Endothelial cell of umbilical vein (primary cell): ENCODE measurements at regions not wholly inside any gene's neighbourhood (a gene's known extent, or its start where the extent isn't known, plus 50 kb on each side); places are given as distances from the start of the nearest gene placed in this dataset.

Source experiments
- FOS ChIP-seq: IDR thresholded peaks from 2 replicates; pipeline ENCODE4 v1.6.1; 2011; ENCODE audit warnings: mild to moderate bottlenecking, low read length, moderate library complexity, borderline replicate concordance; ENCODE audit not compliant: insufficient read depth
- GATA2 ChIP-seq: IDR thresholded peaks from 2 replicates; pipeline ENCODE4 v1.7.0; 2011; ENCODE audit warnings: low read depth, mild to moderate bottlenecking, moderate library complexity, mixed read lengths, low read length; ENCODE audit not compliant: insufficient read length, insufficient read depth
- POLR2A ChIP-seq: IDR thresholded peaks from 2 replicates; pipeline ENCODE4 v1.6.1; 2012; ENCODE audit warnings: low read depth, mild to moderate bottlenecking, control low read depth, low read length
- POLR2AphosphoS5 ChIP-seq: IDR thresholded peaks from 2 replicates; pipeline ENCODE4 v1.6.1; 2012; ENCODE audit warnings: low read depth, mild to moderate bottlenecking, control low read depth, low read length, moderate library complexity; ENCODE audit not compliant: insufficient read depth
- TF ChIP-seq, protein P1 (sequence below), 2 donors: IDR thresholded peaks; 1 replicate in 1 of 2; 2 replicates in 1 of 2; pipeline ENCODE4 v1.5.1; 2011; ENCODE audit warnings: low read length in 2 of 2, mild to moderate bottlenecking in 2 of 2, moderate library complexity in 2 of 2, control low read depth in 1 of 2, inconsistent platforms in 1 of 2, low read depth in 1 of 2; ENCODE audit not compliant: insufficient read depth in 1 of 2; ENCODE audit errors: extremely low read depth in 1 of 2
- TF ChIP-seq, protein P2 (sequence below): IDR thresholded peaks from 2 replicates; pipeline ENCODE4 v1.6.1; 2011; ENCODE audit not compliant: insufficient read depth, insufficient read length

DNA sequence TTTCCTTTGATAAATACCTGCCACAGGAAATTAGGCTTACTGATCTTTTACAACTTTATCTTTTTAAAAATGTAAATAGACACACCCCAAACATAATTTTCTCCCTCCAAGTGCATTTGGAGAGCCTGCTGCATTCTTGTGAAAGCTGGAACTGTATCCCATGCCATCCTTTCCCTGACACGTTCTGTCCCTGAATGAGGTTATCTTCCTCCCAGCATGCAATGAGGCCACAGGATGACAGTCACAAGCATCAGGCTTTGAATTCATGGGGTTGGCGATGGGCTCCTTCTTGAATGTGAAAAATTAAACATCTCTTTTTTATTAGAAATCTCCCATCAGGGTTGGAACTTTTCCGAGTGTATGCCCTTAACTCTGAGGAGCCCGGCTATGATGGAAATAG lies 77.8 kb downstream of the CTAGE1 start:
- TF ChIP-seq, protein P1, sequence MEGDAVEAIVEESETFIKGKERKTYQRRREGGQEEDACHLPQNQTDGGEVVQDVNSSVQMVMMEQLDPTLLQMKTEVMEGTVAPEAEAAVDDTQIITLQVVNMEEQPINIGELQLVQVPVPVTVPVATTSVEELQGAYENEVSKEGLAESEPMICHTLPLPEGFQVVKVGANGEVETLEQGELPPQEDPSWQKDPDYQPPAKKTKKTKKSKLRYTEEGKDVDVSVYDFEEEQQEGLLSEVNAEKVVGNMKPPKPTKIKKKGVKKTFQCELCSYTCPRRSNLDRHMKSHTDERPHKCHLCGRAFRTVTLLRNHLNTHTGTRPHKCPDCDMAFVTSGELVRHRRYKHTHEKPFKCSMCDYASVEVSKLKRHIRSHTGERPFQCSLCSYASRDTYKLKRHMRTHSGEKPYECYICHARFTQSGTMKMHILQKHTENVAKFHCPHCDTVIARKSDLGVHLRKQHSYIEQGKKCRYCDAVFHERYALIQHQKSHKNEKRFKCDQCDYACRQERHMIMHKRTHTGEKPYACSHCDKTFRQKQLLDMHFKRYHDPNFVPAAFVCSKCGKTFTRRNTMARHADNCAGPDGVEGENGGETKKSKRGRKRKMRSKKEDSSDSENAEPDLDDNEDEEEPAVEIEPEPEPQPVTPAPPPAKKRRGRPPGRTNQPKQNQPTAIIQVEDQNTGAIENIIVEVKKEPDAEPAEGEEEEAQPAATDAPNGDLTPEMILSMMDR (IDR thresholded peaks at IDR 0.05; ENCODE audit: extremely low read depth in 1 of 2, insufficient read depth in 1 of 2, low read depth in 1 of 2, low read length in 2 of 2), result no peak
- no peak for TF ChIP-seq POLR2AphosphoS5
- TF ChIP-seq POLR2A, result no peak
- TF ChIP-seq, protein P2, sequence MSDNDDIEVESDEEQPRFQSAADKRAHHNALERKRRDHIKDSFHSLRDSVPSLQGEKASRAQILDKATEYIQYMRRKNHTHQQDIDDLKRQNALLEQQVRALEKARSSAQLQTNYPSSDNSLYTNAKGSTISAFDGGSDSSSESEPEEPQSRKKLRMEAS, result no peak
- TF ChIP-seq GATA2, result no peak
- no peak for TF ChIP-seq FOS
